Transverse colon (tissue), 3 donors: ENCODE measurements at regions not wholly inside any gene's neighbourhood (a gene's known extent, or its start where the extent isn't known, plus 50 kb on each side); places are given as distances from the start of the nearest gene placed in this dataset.

Source experiments
- EP300 ChIP-seq: sonication (generic); formaldehyde crosslinking; IDR thresholded peaks from one replicate; pipeline ENCODE4 v1.6.1; 2017; ENCODE audit warnings: antibody characterized with exemption, low read depth
- POLR2A ChIP-seq: fragments of 450-650 bp; IDR thresholded peaks from one replicate; pipeline ENCODE4 v1.6.1; 2016; ENCODE audit warnings: antibody characterized with exemption, mild to moderate bottlenecking, moderate library complexity
- TF ChIP-seq, protein P1 (sequence below), 5 experiments: fragments of 200-600 bp in 3 of 5; fragments of 450-650 bp in 2 of 5; sonication (generic) in 3 of 5; IDR thresholded peaks; 1 replicate in 2 of 5; 2 replicates in 3 of 5; pipeline ENCODE4 v1.5.1; 2016 to 2017; ENCODE audit warnings: antibody characterized with exemption in 5 of 5, inconsistent platforms in 3 of 5, mild to moderate bottlenecking in 2 of 5, moderate library complexity in 1 of 5

DNA sequence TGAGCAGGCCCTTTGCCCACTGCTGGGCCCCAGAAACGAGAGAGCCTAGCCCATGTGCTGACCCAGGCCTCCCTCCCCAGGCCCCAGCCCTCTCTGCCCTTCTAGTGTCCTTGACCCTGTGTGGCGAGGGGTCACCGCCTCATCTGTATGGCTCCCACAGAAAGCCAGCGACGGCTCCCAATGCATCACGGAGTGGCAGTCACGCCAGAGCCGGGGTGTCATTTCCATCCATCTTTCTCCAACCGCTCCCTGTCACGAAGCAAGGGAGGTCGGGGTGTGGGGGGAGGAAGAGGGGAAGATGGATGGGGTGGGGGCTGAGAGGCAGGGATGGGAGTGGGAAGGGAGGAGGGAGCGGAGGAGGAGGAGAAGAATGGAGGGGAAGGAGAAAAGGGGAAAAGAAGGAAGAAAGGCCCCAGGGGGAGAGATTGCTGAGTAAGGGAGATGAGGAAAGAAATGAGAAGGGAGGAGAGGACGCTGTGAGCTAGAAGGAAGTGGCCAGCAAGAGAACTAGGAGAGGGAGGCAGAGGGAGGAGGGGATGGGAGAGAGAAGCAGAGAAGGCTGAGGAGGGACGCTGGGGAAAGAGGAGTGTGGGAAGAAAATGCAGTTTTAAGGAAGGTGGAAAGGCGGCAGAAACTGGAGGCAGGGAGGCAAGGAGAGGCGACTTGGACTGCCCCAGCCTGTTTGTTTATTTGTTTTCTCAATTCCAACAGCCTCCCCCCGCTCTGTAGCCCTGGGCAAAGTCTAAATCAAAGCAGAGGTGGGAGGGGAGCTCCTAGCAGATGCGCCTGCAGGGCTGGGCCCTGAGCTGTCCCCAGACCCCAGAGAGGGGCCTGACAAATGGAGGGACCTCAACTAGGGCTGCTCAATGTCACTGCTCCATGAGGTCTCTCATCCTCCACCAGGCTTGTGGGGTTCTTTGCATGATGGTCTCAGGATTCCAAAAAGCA lies 75.5 kb upstream of the LHX5 start:
- TF ChIP-seq POLR2A (no peak), EP300 (no peak)
- TF ChIP-seq, protein P1, sequence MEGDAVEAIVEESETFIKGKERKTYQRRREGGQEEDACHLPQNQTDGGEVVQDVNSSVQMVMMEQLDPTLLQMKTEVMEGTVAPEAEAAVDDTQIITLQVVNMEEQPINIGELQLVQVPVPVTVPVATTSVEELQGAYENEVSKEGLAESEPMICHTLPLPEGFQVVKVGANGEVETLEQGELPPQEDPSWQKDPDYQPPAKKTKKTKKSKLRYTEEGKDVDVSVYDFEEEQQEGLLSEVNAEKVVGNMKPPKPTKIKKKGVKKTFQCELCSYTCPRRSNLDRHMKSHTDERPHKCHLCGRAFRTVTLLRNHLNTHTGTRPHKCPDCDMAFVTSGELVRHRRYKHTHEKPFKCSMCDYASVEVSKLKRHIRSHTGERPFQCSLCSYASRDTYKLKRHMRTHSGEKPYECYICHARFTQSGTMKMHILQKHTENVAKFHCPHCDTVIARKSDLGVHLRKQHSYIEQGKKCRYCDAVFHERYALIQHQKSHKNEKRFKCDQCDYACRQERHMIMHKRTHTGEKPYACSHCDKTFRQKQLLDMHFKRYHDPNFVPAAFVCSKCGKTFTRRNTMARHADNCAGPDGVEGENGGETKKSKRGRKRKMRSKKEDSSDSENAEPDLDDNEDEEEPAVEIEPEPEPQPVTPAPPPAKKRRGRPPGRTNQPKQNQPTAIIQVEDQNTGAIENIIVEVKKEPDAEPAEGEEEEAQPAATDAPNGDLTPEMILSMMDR (IDR thresholded peaks at IDR 0.05): no peak
